ENCODE measurements at regions not wholly inside any gene's neighbourhood (a gene's known extent, or its start where the extent isn't known, plus 50 kb on each side); places are given as distances from the start of the nearest gene placed in this dataset.
A peak's percentile ranks its signal among the peaks of the same experiment; 100 is the strongest.

GRCh38 chr6:166855416-166855815 lies 100.9 kb downstream of the RNASET2 start:
- H3K4me1 ChIP-seq (ENCODE audit: control insufficient read depth, insufficient read depth, low read length): no peaks in the 10 kb centered on the region
- H3K9me3 ChIP-seq (ENCODE audit: control insufficient read depth, insufficient read depth, low read depth, low read length): no peaks in the 10 kb centered on the region
- no peak overlapping the region for H3K4me3 ChIP-seq (ENCODE audit: low read depth, low read length)
- no peak overlapping the region for H3K27ac ChIP-seq (ENCODE audit: extremely low read depth, low read depth, low read length)
- no peaks in the 10 kb centered on the region for H3K36me3 ChIP-seq (ENCODE audit: control insufficient read depth in 2 of 2, insufficient read depth in 1 of 2, low read length in 2 of 2)
- TF ChIP-seq ZNF423 (tag by site-specific recombination; IDR thresholded peaks at IDR 0.05): no peak
- peak; percentile 70 for TF ChIP-seq ZNF513 (tag by site-specific recombination; IDR thresholded peaks at IDR 0.05)
- CTCF ChIA-PET: no interaction called here
- POLR2A ChIA-PET: no interaction called here

- POLR2A ChIA-PET: no interaction called here
- Histone ChIP-seq H3K9me3 (ENCODE audit: control insufficient read depth, insufficient read depth, low read depth, low read length) (no peaks in the 10 kb centered on the region), H3K36me3 (ENCODE audit: control insufficient read depth in 2 of 2, insufficient read depth in 1 of 2, low read length in 2 of 2) (no peaks in the 10 kb centered on the region)
Measured at GRCh38 chr6:166853371-166854325, 102.7 kb downstream of the RNASET2 start.

More at GRCh38 chr6:166853371-166854325, 102.7 kb downstream of the RNASET2 start:
- Histone ChIP-seq H3K27ac (ENCODE audit: extremely low read depth, low read depth, low read length) (no peak overlapping the region), H3K4me1 (ENCODE audit: control insufficient read depth, insufficient read depth, low read length) (no peaks in the 10 kb centered on the region), H3K4me3 (ENCODE audit: low read depth, low read length) (no peak overlapping the region)
- CTCF ChIA-PET: interaction anchor here (0.6 kb wide), 1 partner anchor 8 kb away, joined by 3 read pairs; no protein-coding TSS in a partner anchor
- TF ChIP-seq ZNF747 (tag by site-specific recombination; IDR thresholded peaks at IDR 0.05) (no peak), ZNF48 (tag by site-specific recombination; IDR thresholded peaks at IDR 0.05) (no peak), MEIS1 (CRISPR knock-in tag; IDR thresholded peaks at IDR 0.05; ENCODE audit: borderline replicate concordance) (no peak), BCL6B (tag by site-specific recombination; IDR thresholded peaks at IDR 0.05) (no peak), REST (tag by site-specific recombination; IDR thresholded peaks at IDR 0.05) (no peak), OVOL3 (tag by site-specific recombination; IDR thresholded peaks at IDR 0.05) (no peak), ZNF548 (tag by site-specific recombination; IDR thresholded peaks at IDR 0.05) (no peak), ZNF792 (tag by site-specific recombination; IDR thresholded peaks at IDR 0.05) (no peak), ZNF639 (tag by site-specific recombination; IDR thresholded peaks at IDR 0.05) (no peak), ZNF571 (tag by site-specific recombination; IDR thresholded peaks at IDR 0.05) (no peak), ZBTB6 (tag by site-specific recombination; IDR thresholded peaks at IDR 0.05) (no peak), OSR2 (tag by site-specific recombination; IDR thresholded peaks at IDR 0.05) (no peak), ZBTB17 (tag by site-specific recombination; IDR thresholded peaks at IDR 0.05) (no peak), KLF8 (tag by site-specific recombination; IDR thresholded peaks at IDR 0.05) (no peak), ELK4 (IDR thresholded peaks at IDR 0.05; ENCODE audit: borderline replicate concordance, low read depth, low read length) (no peak), ZNF513 (tag by site-specific recombination; IDR thresholded peaks at IDR 0.05) (no peak), ZNF768 (tag by site-specific recombination; IDR thresholded peaks at IDR 0.05) (no peak), HOXD13 (CRISPR knock-in tag; IDR thresholded peaks at IDR 0.05; ENCODE audit: borderline replicate concordance) (no peak), GLI2 (tag by site-specific recombination; IDR thresholded peaks at IDR 0.05; ENCODE audit: borderline replicate concordance, low read depth) (no peak)

All from HEK293 (cell line).